ENCODE measurements at regions not wholly inside any gene's neighbourhood (a gene's known extent, or its start where the extent isn't known, plus 50 kb on each side); places are given as distances from the start of the nearest gene placed in this dataset.
A peak's percentile ranks its signal among the peaks of the same experiment; 100 is the strongest.

- Histone ChIP-seq H3K27me3 (ENCODE audit: control insufficient read depth, low read length) (peaks cover 53% of the 10 kb centered on the region), H3K4me3 (ENCODE audit: low read length) (peak overlapping the region; percentile 49), H3K27ac (ENCODE audit: low read depth, low read length) (no peak overlapping the region), H3K9me3 (ENCODE audit: control insufficient read depth, insufficient read depth, low read length) (no peaks in the 10 kb centered on the region), H3F3A (ENCODE audit: control insufficient read depth, insufficient read depth) (peaks cover 2% of the 10 kb centered on the region; the same call in 1 of the 2 replicates), H3K79me2 (ENCODE audit: control insufficient read depth, low read length) (no peaks in the 10 kb centered on the region), H3K4me1 (ENCODE audit: control insufficient read depth, low read length) (peaks cover 36% of the 10 kb centered on the region), H3K36me3 (ENCODE audit: control insufficient read depth, low read length) (no peaks in the 10 kb centered on the region), H3K4me2 (ENCODE audit: low read length) (peak overlapping the region; percentile 67), H4K20me1 (ENCODE audit: control insufficient read depth, insufficient read depth, low read depth, low read length) (peaks cover 6% of the 10 kb centered on the region; the same call in 1 of the 2 replicates), H3K9me2 (replicated peaks; ENCODE audit: control insufficient read depth, low read length) (no peaks in the 10 kb centered on the region)
- no peak for TF ChIP-seq CTCF (IDR thresholded peaks at IDR 0.05; ENCODE audit: low read depth, low read length, poor library complexity, severe bottlenecking)
- no peak for TF ChIP-seq EZH2phosphoT487 (IDR thresholded peaks at IDR 0.05; ENCODE audit: borderline replicate concordance, low read length)
Observed at GRCh38 chr17:77881545-77881944, 77.0 kb upstream of the TNRC6C start.

- Histone ChIP-seq H3K9me3 (ENCODE audit: control insufficient read depth, insufficient read depth, low read length) (no peaks in the 10 kb centered on the region), H3K9me2 (replicated peaks; ENCODE audit: control insufficient read depth, low read length) (no peaks in the 10 kb centered on the region), H3K4me3 (ENCODE audit: low read length) (peak overlapping the region; percentile 49), H3K27ac (ENCODE audit: low read depth, low read length) (no peak overlapping the region), H3K27me3 (ENCODE audit: control insufficient read depth, low read length) (peaks cover 58% of the 10 kb centered on the region), H3F3A (ENCODE audit: control insufficient read depth, insufficient read depth) (peaks cover 2% of the 10 kb centered on the region; the same call in 1 of the 2 replicates), H3K79me2 (ENCODE audit: control insufficient read depth, low read length) (no peaks in the 10 kb centered on the region), H3K4me1 (ENCODE audit: control insufficient read depth, low read length) (peaks cover 32% of the 10 kb centered on the region), H3K4me2 (ENCODE audit: low read length) (peak overlapping the region; percentile 67), H4K20me1 (ENCODE audit: control insufficient read depth, insufficient read depth, low read depth, low read length) (peaks cover 6% of the 10 kb centered on the region; the same call in 1 of the 2 replicates), H3K36me3 (ENCODE audit: control insufficient read depth, low read length) (no peaks in the 10 kb centered on the region)
- TF ChIP-seq EZH2phosphoT487 (IDR thresholded peaks at IDR 0.05; ENCODE audit: borderline replicate concordance, low read length) (no peak), CTCF (IDR thresholded peaks at IDR 0.05; ENCODE audit: low read depth, low read length, poor library complexity, severe bottlenecking) (no peak)
Observed at GRCh38 chr17:77882040-77882439, 76.5 kb upstream of the TNRC6C start.

- no peaks in the 10 kb centered on the region for H3K9me2 ChIP-seq (replicated peaks; ENCODE audit: control insufficient read depth, low read length)
- peaks cover 6% of the 10 kb centered on the region; the same call in 1 of the 2 replicates for H4K20me1 ChIP-seq (ENCODE audit: control insufficient read depth, insufficient read depth, low read depth, low read length)
- H3K4me3 ChIP-seq (ENCODE audit: low read length): peak overlapping the region; percentile 49
- H3K27me3 ChIP-seq (ENCODE audit: control insufficient read depth, low read length): peaks cover 59% of the 10 kb centered on the region
- H3K27ac ChIP-seq (ENCODE audit: low read depth, low read length): no peak overlapping the region
- no peaks in the 10 kb centered on the region for H3K79me2 ChIP-seq (ENCODE audit: control insufficient read depth, low read length)
- no peaks in the 10 kb centered on the region; the same call in 1 of the 2 replicates for H3F3A ChIP-seq (ENCODE audit: control insufficient read depth, insufficient read depth)
- TF ChIP-seq CTCF (IDR thresholded peaks at IDR 0.05; ENCODE audit: low read depth, low read length, poor library complexity, severe bottlenecking): no peak
- no peak for TF ChIP-seq EZH2phosphoT487 (IDR thresholded peaks at IDR 0.05; ENCODE audit: borderline replicate concordance, low read length)
- no peaks in the 10 kb centered on the region for H3K9me3 ChIP-seq (ENCODE audit: control insufficient read depth, insufficient read depth, low read length)
- no peaks in the 10 kb centered on the region for H3K36me3 ChIP-seq (ENCODE audit: control insufficient read depth, low read length)
- peaks cover 32% of the 10 kb centered on the region for H3K4me1 ChIP-seq (ENCODE audit: control insufficient read depth, low read length)
- peak overlapping the region; percentile 67 for H3K4me2 ChIP-seq (ENCODE audit: low read length)
Observed at GRCh38 chr17:77882481-77883212, 75.9 kb upstream of the TNRC6C start.
